H9 (cell line): ENCODE measurements at regions not wholly inside any gene's neighbourhood (a gene's known extent, or its start where the extent isn't known, plus 50 kb on each side); places are given as distances from the start of the nearest gene placed in this dataset.
"Not testable (repeated sequence)": the region's sequence is repeated elsewhere in the genome, so short reads cannot be mapped to it uniquely, and the experiment has no call there.

Source experiments
- DNase-seq: peaks from one replicate; pipeline ENCODE4 v3.0.0-alpha.2; 2017
- H2AFZ ChIP-seq: one replicate; pipeline ENCODE4 v1.6.1; 2013; ENCODE audit warnings: mild to moderate bottlenecking, low read length, control low read depth, moderate library complexity
- H2AK5ac ChIP-seq: 2 replicates; pipeline ENCODE4 v1.6.1; 2013; ENCODE audit warnings: low read length, control low read depth, mixed read lengths; ENCODE audit not compliant: insufficient read length
- H2BK120ac ChIP-seq: one replicate; pipeline ENCODE4 v1.6.1; 2013; ENCODE audit warnings: low read depth, mild to moderate bottlenecking, low read length, control low read depth, inconsistent platforms; ENCODE audit not compliant: poor library complexity, severe bottlenecking
- H2BK12ac ChIP-seq: 2 replicates; pipeline ENCODE4 v1.6.1; 2013; ENCODE audit warnings: low read length, control low read depth, mixed read lengths, low read depth; ENCODE audit not compliant: insufficient read length
- H2BK15ac ChIP-seq: 2 replicates; pipeline ENCODE4 v1.6.1; 2013; ENCODE audit warnings: low read depth, low read length, control low read depth
- H2BK20ac ChIP-seq: one replicate; pipeline ENCODE4 v1.6.1; 2013; ENCODE audit warnings: low read depth, mild to moderate bottlenecking, low read length, control low read depth, inconsistent platforms; ENCODE audit not compliant: poor library complexity, severe bottlenecking
- H2BK5ac ChIP-seq: 2 replicates; pipeline ENCODE4 v1.6.1; 2013; ENCODE audit warnings: low read length, control low read depth, mixed read lengths; ENCODE audit not compliant: insufficient read length
- H3K14ac ChIP-seq: 2 replicates; pipeline ENCODE4 v1.6.1; 2013; ENCODE audit warnings: low read length, control low read depth; ENCODE audit not compliant: insufficient read depth
- H3K18ac ChIP-seq: 2 replicates; pipeline ENCODE4 v1.6.1; 2013; ENCODE audit warnings: low read depth, mild to moderate bottlenecking, mixed read lengths, low read length, control low read depth; ENCODE audit not compliant: insufficient read length
- H3K23ac ChIP-seq: 2 replicates; pipeline ENCODE4 v1.6.1; 2013; ENCODE audit warnings: low read length, control low read depth, mixed read lengths, low read depth; ENCODE audit not compliant: insufficient read length
- H3K23me2 ChIP-seq: 2 replicates; pipeline ENCODE4 v1.6.1; 2013; ENCODE audit warnings: low read depth, mild to moderate bottlenecking, mixed read lengths, low read length, control low read depth; ENCODE audit not compliant: insufficient read length, poor library complexity, severe bottlenecking
- H3K27ac ChIP-seq: 2 replicates; pipeline ENCODE4 v1.5.1; 2013; ENCODE audit warnings: low read length, control low read depth, mixed read lengths, low read depth; ENCODE audit not compliant: insufficient read length
- H3K27me3 ChIP-seq: 2 replicates; pipeline ENCODE4 v1.6.1; 2013; ENCODE audit warnings: low read length, control low read depth, inconsistent platforms; ENCODE audit not compliant: insufficient read depth
- H3K4ac ChIP-seq: 2 replicates; pipeline ENCODE4 v1.6.1; 2013; ENCODE audit warnings: low read depth, mild to moderate bottlenecking, control low read depth, inconsistent platforms, low read length, moderate library complexity
- H3K4me1 ChIP-seq: 2 replicates; pipeline ENCODE4 v1.6.1; 2013; ENCODE audit warnings: low read length, control low read depth, inconsistent platforms; ENCODE audit not compliant: insufficient read depth
- H3K4me2 ChIP-seq: 2 replicates; pipeline ENCODE4 v1.6.1; 2013; ENCODE audit warnings: low read length, control low read depth, mixed read lengths; ENCODE audit not compliant: insufficient read length, insufficient read depth
- H3K56ac ChIP-seq: 2 replicates; pipeline ENCODE4 v1.6.1; 2013; ENCODE audit warnings: low read depth, mild to moderate bottlenecking, mixed read lengths, low read length, control low read depth; ENCODE audit not compliant: insufficient read length
- H3K79me1 ChIP-seq: 2 replicates; pipeline ENCODE4 v1.6.1; 2013; ENCODE audit warnings: low read depth, mild to moderate bottlenecking, moderate library complexity, low read length, control low read depth, inconsistent platforms; ENCODE audit not compliant: insufficient read depth, poor library complexity, severe bottlenecking
- H3K79me2 ChIP-seq: 2 replicates; pipeline ENCODE4 v1.6.1; 2013; ENCODE audit warnings: low read length, control low read depth, inconsistent platforms; ENCODE audit not compliant: insufficient read depth
- H3K9ac ChIP-seq: 2 replicates; pipeline ENCODE4 v1.6.1; 2013; ENCODE audit warnings: low read length, control low read depth, mixed read lengths; ENCODE audit not compliant: insufficient read length; ENCODE audit errors: extremely low read depth
- H3K9me3 ChIP-seq: one replicate; pipeline ENCODE4 v1.6.1; 2013; ENCODE audit warnings: low read depth, low read length, inconsistent platforms; ENCODE audit not compliant: control insufficient read depth
- H3T11ph ChIP-seq: one replicate; pipeline ENCODE4 v1.6.1; 2013; ENCODE audit warnings: mild to moderate bottlenecking, low read length, control low read depth, inconsistent platforms
- H4K20me1 ChIP-seq: one replicate; pipeline ENCODE4 v1.6.1; 2013; ENCODE audit not compliant: control insufficient read depth, insufficient read length, insufficient read depth
- H4K5ac ChIP-seq: 2 replicates; pipeline ENCODE4 v1.6.1; 2013; ENCODE audit warnings: low read depth, mild to moderate bottlenecking, mixed read lengths, low read length, control low read depth; ENCODE audit not compliant: insufficient read length
- H4K8ac ChIP-seq: replicated peaks from 2 replicates; pipeline ENCODE4 v1.6.1; 2013; ENCODE audit warnings: low read length, control low read depth, mixed read lengths, low read depth; ENCODE audit not compliant: insufficient read length
- H4K91ac ChIP-seq: 2 replicates; pipeline ENCODE4 v1.6.1; 2013; ENCODE audit warnings: low read depth, mild to moderate bottlenecking, moderate library complexity, mixed read lengths, low read length, control low read depth; ENCODE audit not compliant: insufficient read length
- H3K27ac Mint-ChIP-seq, 3 experiments: 2 replicates in 2 of 3; 3 replicates in 1 of 3; pipeline ENCODE4 v1.8.0; 2020 to 2021; ENCODE audit warnings: mixed read lengths in 3 of 3, mild to moderate bottlenecking in 1 of 3, moderate library complexity in 1 of 3
- H3K27me3 Mint-ChIP-seq: 2 replicates; pipeline ENCODE4 v1.8.0; 2021; ENCODE audit warnings: low read depth, mild to moderate bottlenecking, moderate library complexity, mixed read lengths
- H3K36me3 Mint-ChIP-seq, 3 experiments: 2 replicates in 2 of 3; 3 replicates in 1 of 3; pipeline ENCODE4 v1.8.0; 2020 to 2021; ENCODE audit warnings: low read depth in 3 of 3, mixed read lengths in 3 of 3; ENCODE audit not compliant: insufficient read depth in 1 of 3
- H3K4me1 Mint-ChIP-seq, 2 experiments: 2 replicates each; pipeline ENCODE4 v1.8.0; 2020; ENCODE audit warnings: mixed read lengths in 2 of 2
- H3K4me3 Mint-ChIP-seq, 2 experiments: 2 replicates in 1 of 2; 3 replicates in 1 of 2; pipeline ENCODE4 v1.8.0; 2020 to 2021; ENCODE audit warnings: mild to moderate bottlenecking in 2 of 2, mixed read lengths in 2 of 2, moderate library complexity in 1 of 2
- H3K9me3 Mint-ChIP-seq, 2 experiments: 2 replicates in 1 of 2; 3 replicates in 1 of 2; pipeline ENCODE4 v1.8.0; 2020; ENCODE audit warnings: mild to moderate bottlenecking in 2 of 2, mixed read lengths in 2 of 2, moderate library complexity in 1 of 2
- CTCF ChIP-seq: fragments of 200-600 bp; sonication (generic); conservative IDR thresholded peaks from 3 replicates; pipeline ENCODE4 v1.8.0; 2021; ENCODE audit warnings: antibody characterized with exemption, mild to moderate bottlenecking
- WGBS: extraction: QIAGEN DNeasy Blood & Tissue Kit; methylation state at CpG from one replicate; pipeline ENCODE4 v1.1.7; 2013; ENCODE audit warnings: missing lambda C conversion rate, low lambda C conversion rate, mixed read lengths; ENCODE audit not compliant: insufficient read length; ENCODE audit errors: extremely low coverage; 5-methylcytosine and 5-hydroxymethylcytosine counted together

- Histone ChIP-seq H3K9me3 (no peaks in the 10 kb centered on the region), H3K9ac (no peak overlapping the region), H3K79me2 (no peaks in the 10 kb centered on the region), H2BK20ac (no peak overlapping the region), H2BK120ac (no peak overlapping the region), H4K91ac (no peak overlapping the region), H3K27ac (no peak overlapping the region), H2BK15ac (no peak overlapping the region), H3K23ac (no peak overlapping the region), H4K5ac (no peak overlapping the region), H3T11ph (no peak overlapping the region), H2BK12ac (no peak overlapping the region), H2BK5ac (no peak overlapping the region), H3K56ac (no peak overlapping the region), H3K4ac (no peak overlapping the region), H2AK5ac (no peak overlapping the region), H4K20me1 (no peaks in the 10 kb centered on the region), H2AFZ (no peak overlapping the region), H3K14ac (no peak overlapping the region), H3K23me2 (no peaks in the 10 kb centered on the region), H3K4me2 (no peak overlapping the region), H3K27me3 (no peaks in the 10 kb centered on the region), H3K18ac (no peak overlapping the region), H3K4me1 (no peaks in the 10 kb centered on the region), H4K8ac (no peak overlapping the region), H3K79me1 (no peaks in the 10 kb centered on the region)
- no CpG with 5 or more reads among the region's 2 CpGs for WGBS
- Mint-ChIP-seq H3K36me3 (no peaks in the 10 kb centered on the region; a peak in 1 of 7 replicates), H3K9me3 (peaks cover 3 to 5% of the 10 kb centered on the region in 2 experiments; a peak in 2 of 5 replicates), H3K27ac (no peak overlapping the region), H3K27me3 (peaks cover 5% of the 10 kb centered on the region), H3K4me1 (no peaks in the 10 kb centered on the region), H3K4me3 (no peak overlapping the region)
- DNase-seq = no peak
- TF ChIP-seq CTCF = no peak
Observed at GRCh38 chr14:50030036-50030435, 86.3 kb downstream of the VCPKMT start.

- H2BK15ac ChIP-seq, H3K9me3 Mint-ChIP-seq, H3K4me1 Mint-ChIP-seq, H3K4ac ChIP-seq, H3K27me3 ChIP-seq, H3K4me2 ChIP-seq, H4K5ac ChIP-seq, H3K27ac Mint-ChIP-seq, H3K4me3 Mint-ChIP-seq, H3K4me1 ChIP-seq, H3K18ac ChIP-seq, H3K23ac ChIP-seq, H2BK12ac ChIP-seq, H4K20me1 ChIP-seq, H3K14ac ChIP-seq, H3K79me2 ChIP-seq, H4K91ac ChIP-seq, H3K27me3 Mint-ChIP-seq, H2BK20ac ChIP-seq, H2AK5ac ChIP-seq, H2AFZ ChIP-seq, H3T11ph ChIP-seq, H3K27ac ChIP-seq, H3K9ac ChIP-seq, H3K23me2 ChIP-seq, H3K56ac ChIP-seq, H3K36me3 Mint-ChIP-seq, H2BK120ac ChIP-seq, H3K9me3 ChIP-seq, DNase-seq, H2BK5ac ChIP-seq, H4K8ac ChIP-seq, H3K79me1 ChIP-seq: not testable (repeated sequence)
- WGBS = no CpG with 5 or more reads among the region's 1 CpG
Observed at GRCh38 chr14:50030911-50031310, 85.5 kb downstream of the VCPKMT start.
